Breast epithelium (tissue), 4 donors: ENCODE measurements at regions not wholly inside any gene's neighbourhood (a gene's known extent, or its start where the extent isn't known, plus 50 kb on each side); places are given as distances from the start of the nearest gene placed in this dataset.
"Not testable (repeated sequence)": the region's sequence is repeated elsewhere in the genome, so short reads cannot be mapped to it uniquely, and the experiment has no call there.

Source experiments
- DNase-seq, 2 donors: peaks; one replicate each; pipeline ENCODE4 v3.0.0-alpha.2; 2019; ENCODE audit warnings: low spot score in 2 of 2
- H3K27ac ChIP-seq, 2 donors: fragments of 200-600 bp; sonication (generic) in 1 of 2; one replicate each; pipeline ENCODE4 v1.5.1; 2016 to 2019; ENCODE audit warnings: mild to moderate bottlenecking in 1 of 2
- H3K27me3 ChIP-seq, 2 donors: fragments of 200-600 bp; sonication (generic) in 1 of 2; one replicate each; pipeline versions ENCODE4 v1.5.1 to v1.6.0; 2017 to 2019; ENCODE audit warnings: control low read depth in 1 of 2, mild to moderate bottlenecking in 1 of 2
- H3K36me3 ChIP-seq: fragments of 200-600 bp; one replicate; pipeline ENCODE4 v1.5.1; 2019
- H3K4me1 ChIP-seq, 2 donors: fragments of 200-600 bp; sonication (generic); one replicate each; pipeline ENCODE4 v1.5.1; 2016 to 2019; ENCODE audit warnings: control low read depth in 1 of 2
- H3K4me3 ChIP-seq, 3 donors: fragments of 200-600 bp; sonication (generic); 1 replicate in 2 of 3; 2 replicates in 1 of 3; pipeline ENCODE4 v1.5.1; 2016 to 2019; ENCODE audit warnings: mild to moderate bottlenecking in 3 of 3, moderate library complexity in 2 of 3
- H3K9me3 ChIP-seq, 2 donors: fragments of 200-600 bp; sonication (generic) in 1 of 2; one replicate each; pipeline ENCODE4 v1.5.1; 2016 to 2019; ENCODE audit warnings: control low read depth in 1 of 2
- POLR2A ChIP-seq: fragments of 450-650 bp; IDR thresholded peaks from one replicate; pipeline ENCODE4 v1.6.1; 2016; ENCODE audit warnings: antibody characterized with exemption, mild to moderate bottlenecking, moderate library complexity
- POLR2AphosphoS5 ChIP-seq, 3 donors: sonication (generic); formaldehyde crosslinking; IDR thresholded peaks; one replicate each; pipeline ENCODE4 v1.6.1; 2017; ENCODE audit warnings: antibody characterized with exemption in 3 of 3
- intact Hi-C: fragments of 100-400 bp; cut with DNase I; formaldehyde crosslinking; loops from one replicate; pipeline ENCODE4 v1.15.1; 2023; ENCODE audit warnings: low total_unique reads
- TF ChIP-seq, protein P1 (sequence below), 3 donors: fragments of 450-650 bp; IDR thresholded peaks; one replicate each; pipeline ENCODE4 v1.5.1; 2016 to 2017; ENCODE audit warnings: antibody characterized with exemption in 3 of 3, mild to moderate bottlenecking in 3 of 3, moderate library complexity in 3 of 3

- intact Hi-C loops = no loop called here
- DNase-seq = no peak
- H3K4me3 ChIP-seq = no peak overlapping the region
- no peak for TF ChIP-seq POLR2A
- no peak for TF ChIP-seq POLR2AphosphoS5 (IDR thresholded peaks at IDR 0.05)
- TF ChIP-seq, protein P1, sequence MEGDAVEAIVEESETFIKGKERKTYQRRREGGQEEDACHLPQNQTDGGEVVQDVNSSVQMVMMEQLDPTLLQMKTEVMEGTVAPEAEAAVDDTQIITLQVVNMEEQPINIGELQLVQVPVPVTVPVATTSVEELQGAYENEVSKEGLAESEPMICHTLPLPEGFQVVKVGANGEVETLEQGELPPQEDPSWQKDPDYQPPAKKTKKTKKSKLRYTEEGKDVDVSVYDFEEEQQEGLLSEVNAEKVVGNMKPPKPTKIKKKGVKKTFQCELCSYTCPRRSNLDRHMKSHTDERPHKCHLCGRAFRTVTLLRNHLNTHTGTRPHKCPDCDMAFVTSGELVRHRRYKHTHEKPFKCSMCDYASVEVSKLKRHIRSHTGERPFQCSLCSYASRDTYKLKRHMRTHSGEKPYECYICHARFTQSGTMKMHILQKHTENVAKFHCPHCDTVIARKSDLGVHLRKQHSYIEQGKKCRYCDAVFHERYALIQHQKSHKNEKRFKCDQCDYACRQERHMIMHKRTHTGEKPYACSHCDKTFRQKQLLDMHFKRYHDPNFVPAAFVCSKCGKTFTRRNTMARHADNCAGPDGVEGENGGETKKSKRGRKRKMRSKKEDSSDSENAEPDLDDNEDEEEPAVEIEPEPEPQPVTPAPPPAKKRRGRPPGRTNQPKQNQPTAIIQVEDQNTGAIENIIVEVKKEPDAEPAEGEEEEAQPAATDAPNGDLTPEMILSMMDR (IDR thresholded peaks at IDR 0.05) = no peak
- H3K4me1 ChIP-seq = no peaks in the 10 kb centered on the region
- H3K27ac ChIP-seq = no peak overlapping the region
- H3K9me3 ChIP-seq = no peaks in the 10 kb centered on the region
- no peaks in the 10 kb centered on the region for H3K27me3 ChIP-seq
- no peaks in the 10 kb centered on the region for H3K36me3 ChIP-seq
These were observed 132.4 kb upstream of the PALS2 start for GRCh38 chr7:24440892-24441291.

GRCh38 chr7:24441314-24442027 is 131.8 kb upstream of the PALS2 start:
- Histone ChIP-seq H3K27me3 (no peaks in the 10 kb centered on the region), H3K36me3 (no peaks in the 10 kb centered on the region), H3K4me3 (no peak overlapping the region), H3K4me1 (no peaks in the 10 kb centered on the region), H3K9me3 (no peaks in the 10 kb centered on the region), H3K27ac (no peak overlapping the region)
- DNase-seq = no peak
- intact Hi-C loops = no loop called here
- TF ChIP-seq POLR2AphosphoS5 (IDR thresholded peaks at IDR 0.05) (no peak), POLR2A (no peak)
- TF ChIP-seq, protein P1 (IDR thresholded peaks at IDR 0.05) = no peak

DNA sequence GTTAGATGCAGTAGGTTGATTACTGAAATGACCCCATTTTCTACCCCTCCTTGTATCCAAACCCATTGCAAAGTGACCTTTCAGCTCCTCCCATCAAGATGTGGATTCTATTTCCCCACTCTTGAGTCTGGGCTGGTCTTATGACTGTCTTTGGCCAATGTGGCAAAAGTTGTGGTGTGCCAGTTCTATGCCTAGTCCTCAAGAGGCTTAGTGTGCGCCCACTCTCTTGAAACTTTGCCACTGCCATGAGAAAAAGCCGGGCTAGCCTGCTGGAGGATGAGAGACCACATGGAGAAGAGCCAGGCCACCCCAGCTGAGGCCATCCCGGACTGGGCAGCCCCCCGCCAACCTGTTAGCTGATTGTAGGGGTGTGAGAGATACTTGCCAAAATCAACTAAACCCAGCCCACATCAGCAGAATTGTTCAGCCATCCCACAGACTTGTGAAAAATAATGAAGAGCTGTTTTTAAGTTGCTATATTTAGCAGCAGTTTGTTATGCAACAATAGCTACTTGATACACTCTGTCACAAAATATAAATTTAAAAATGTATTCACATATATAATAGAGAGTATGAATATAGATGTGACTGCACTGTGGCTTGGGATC is 131.0 kb upstream of the PALS2 start:
- H3K36me3 ChIP-seq = no peaks in the 10 kb centered on the region
- no peak overlapping the region for H3K27ac ChIP-seq
- TF ChIP-seq, protein P1 (IDR thresholded peaks at IDR 0.05) = no peak
- TF ChIP-seq POLR2A = no peak
- TF ChIP-seq POLR2AphosphoS5 (IDR thresholded peaks at IDR 0.05) = no peak
- H3K4me3 ChIP-seq = no peak overlapping the region
- no peaks in the 10 kb centered on the region for H3K9me3 ChIP-seq
- H3K27me3 ChIP-seq = peaks cover 0 to under 1% of the 10 kb centered on the region in 2 donors
- intact Hi-C loops = no loop called here
- H3K4me1 ChIP-seq = no peaks in the 10 kb centered on the region
- no peak for DNase-seq

- H3K4me3 ChIP-seq = no peak overlapping the region
- TF ChIP-seq, protein P1 (IDR thresholded peaks at IDR 0.05) = no peak
- no peak for TF ChIP-seq POLR2A
- no peak for TF ChIP-seq POLR2AphosphoS5 (IDR thresholded peaks at IDR 0.05)
- H3K27me3 ChIP-seq = peaks cover 0 to 3% of the 10 kb centered on the region in 2 donors
- no peaks in the 10 kb centered on the region for H3K4me1 ChIP-seq
- DNase-seq = no peak
- H3K27ac ChIP-seq = no peak overlapping the region
- intact Hi-C loops = no loop called here
- no peaks in the 10 kb centered on the region for H3K36me3 ChIP-seq
- H3K9me3 ChIP-seq = no peaks in the 10 kb centered on the region
These were observed 128.4 kb upstream of the PALS2 start for GRCh38 chr7:24444666-24445440.

- no peaks in the 10 kb centered on the region for H3K4me1 ChIP-seq
- intact Hi-C loops = no loop called here
- no peak overlapping the region for H3K27ac ChIP-seq
- peaks cover 0 to 3% of the 10 kb centered on the region in 2 donors for H3K27me3 ChIP-seq
- no peaks in the 10 kb centered on the region for H3K9me3 ChIP-seq
- DNase-seq = no peak
- TF ChIP-seq, protein P1 (IDR thresholded peaks at IDR 0.05) = no peak
- no peak for TF ChIP-seq POLR2A
- no peak for TF ChIP-seq POLR2AphosphoS5 (IDR thresholded peaks at IDR 0.05)
- H3K36me3 ChIP-seq = no peaks in the 10 kb centered on the region
- H3K4me3 ChIP-seq = no peak overlapping the region
These were observed 125.2 kb upstream of the PALS2 start for GRCh38 chr7:24448038-24448437.

DNA sequence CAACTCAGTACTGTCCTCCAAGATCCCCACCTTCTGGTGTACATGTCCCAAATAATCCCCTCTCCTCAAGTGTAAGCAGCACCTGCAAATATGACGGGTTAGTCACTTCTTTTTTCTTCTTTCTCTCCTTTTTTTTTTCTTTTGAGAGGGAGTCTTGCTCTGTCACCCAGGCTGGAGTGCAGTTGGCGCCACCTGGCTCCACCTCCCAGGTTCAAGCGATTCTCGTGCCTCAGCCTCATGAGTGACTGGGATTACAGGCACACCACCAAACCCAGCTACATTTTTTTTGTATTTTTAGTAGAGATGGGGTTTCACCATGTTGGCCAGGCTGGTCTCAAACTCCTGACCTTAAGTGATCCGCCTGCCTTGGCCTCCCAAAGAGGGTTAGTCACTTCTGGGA is 123.8 kb upstream of the PALS2 start:
- H3K27me3 ChIP-seq, H3K4me3 ChIP-seq, DNase-seq, H3K27ac ChIP-seq, H3K4me1 ChIP-seq, H3K9me3 ChIP-seq, H3K36me3 ChIP-seq, intact Hi-C loops: not testable (repeated sequence)
